Mesendoderm (in vitro differentiated cells): ENCODE measurements at regions not wholly inside any gene's neighbourhood (a gene's known extent, or its start where the extent isn't known, plus 50 kb on each side); places are given as distances from the start of the nearest gene placed in this dataset.
A peak's percentile ranks its signal among the peaks of the same experiment; 100 is the strongest.
"Not testable (repeated sequence)": the region's sequence is repeated elsewhere in the genome, so short reads cannot be mapped to it uniquely, and the experiment has no call there.

Experiments used
- DNase-seq: peaks from one replicate; pipeline ENCODE4 v3.0.0; 2013
- H2AK5ac ChIP-seq: 2 replicates; pipeline ENCODE4 v1.6.1; 2013; ENCODE audit warnings: low read length, inconsistent platforms
- H2BK120ac ChIP-seq: 2 replicates; pipeline ENCODE4 v1.6.1; 2013; ENCODE audit warnings: low read depth, mild to moderate bottlenecking, low read length, moderate library complexity, mixed read lengths
- H2BK15ac ChIP-seq: replicated peaks from 2 replicates; pipeline ENCODE4 v1.6.1; 2013; ENCODE audit warnings: low read depth, mild to moderate bottlenecking, moderate library complexity
- H2BK5ac ChIP-seq: 2 replicates; pipeline ENCODE4 v1.6.1; 2013; ENCODE audit warnings: low read length, inconsistent platforms
- H3K18ac ChIP-seq: 2 replicates; pipeline ENCODE4 v1.6.1; 2013; ENCODE audit warnings: mild to moderate bottlenecking, low read length, mixed read lengths
- H3K23ac ChIP-seq: one replicate; pipeline ENCODE4 v1.6.1; 2013; ENCODE audit warnings: low read length
- H3K27ac ChIP-seq: 2 replicates; pipeline ENCODE4 v1.5.1; 2013; ENCODE audit warnings: low read depth, mild to moderate bottlenecking, inconsistent platforms, low read length, moderate library complexity
- H3K27me3 ChIP-seq: 2 replicates; pipeline ENCODE4 v1.6.1; 2013; ENCODE audit warnings: low read length, control low read depth, mild to moderate bottlenecking, inconsistent platforms; ENCODE audit not compliant: insufficient read depth, poor library complexity
- H3K36me3 ChIP-seq: 2 replicates; pipeline ENCODE4 v1.6.1; 2013; ENCODE audit warnings: low read length, inconsistent platforms; ENCODE audit not compliant: control insufficient read depth, insufficient read depth
- H3K4ac ChIP-seq: one replicate; pipeline ENCODE4 v1.6.1; 2013; ENCODE audit warnings: low read depth, mild to moderate bottlenecking, low read length, moderate library complexity
- H3K4me1 ChIP-seq: 2 replicates; pipeline ENCODE4 v1.6.1; 2013; ENCODE audit warnings: low read depth, low read length, inconsistent platforms; ENCODE audit not compliant: control insufficient read depth
- H3K4me2 ChIP-seq: 2 replicates; pipeline ENCODE4 v1.6.1; 2013; ENCODE audit warnings: low read length
- H3K4me3 ChIP-seq: 2 replicates; pipeline ENCODE4 v1.5.1; 2013; ENCODE audit warnings: mild to moderate bottlenecking, low read length
- H3K56ac ChIP-seq: one replicate; pipeline ENCODE4 v1.6.1; 2013; ENCODE audit warnings: low read length
- H3K79me1 ChIP-seq: 2 replicates; pipeline ENCODE4 v1.6.1; 2013; ENCODE audit warnings: low read length, inconsistent platforms
- H3K79me2 ChIP-seq: 2 replicates; pipeline ENCODE4 v1.6.1; 2013; ENCODE audit warnings: mild to moderate bottlenecking, low read length; ENCODE audit not compliant: control insufficient read depth, insufficient read depth
- H3K9ac ChIP-seq: 2 replicates; pipeline ENCODE4 v1.6.1; 2013; ENCODE audit warnings: low read length, inconsistent platforms
- H4K5ac ChIP-seq: one replicate; pipeline ENCODE4 v1.6.1; 2013; ENCODE audit warnings: low read length
- H4K8ac ChIP-seq: one replicate; pipeline ENCODE4 v1.6.1; 2013; ENCODE audit warnings: low read depth, mild to moderate bottlenecking, control low read depth, low read length, moderate library complexity
- WGBS: extraction: QIAGEN DNeasy Blood & Tissue Kit; methylation state at CpG from one replicate; pipeline ENCODE4 v1.1.7; 2013; ENCODE audit warnings: low lambda C conversion rate, missing lambda C conversion rate; ENCODE audit not compliant: insufficient coverage; ENCODE audit errors: extremely low coverage; 5-methylcytosine and 5-hydroxymethylcytosine counted together

DNA sequence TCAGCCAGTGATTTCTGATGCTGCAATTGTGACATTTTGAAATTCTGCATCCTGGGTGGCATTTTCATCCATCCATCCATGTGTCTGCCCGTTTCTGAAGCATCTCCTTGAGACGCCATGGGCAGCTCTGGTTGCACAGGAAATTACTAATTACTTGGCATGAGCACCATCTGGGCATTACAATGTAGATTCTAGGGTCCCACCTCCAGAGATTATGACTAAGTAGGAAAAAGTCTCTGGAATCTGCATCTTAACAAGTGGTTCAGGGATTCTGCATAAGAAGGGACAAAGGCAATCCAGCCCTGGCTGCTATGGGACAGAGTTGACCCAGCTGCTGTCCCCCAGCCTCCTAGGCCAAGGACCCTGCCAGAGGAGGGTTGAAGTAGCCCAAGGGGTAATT lies 65.3 kb downstream of the CUZD1 start:
- no peak overlapping the region for H4K5ac ChIP-seq
- no peaks in the 10 kb centered on the region for H3K36me3 ChIP-seq
- H2AK5ac ChIP-seq = no peak overlapping the region
- H3K4me3 ChIP-seq = no peak overlapping the region
- WGBS = no CpG with 5 or more reads among the region's 2 CpGs
- H4K8ac ChIP-seq = no peak overlapping the region
- no peak overlapping the region for H2BK15ac ChIP-seq
- H3K9ac ChIP-seq = no peak overlapping the region
- no peak overlapping the region for H3K27ac ChIP-seq
- H2BK5ac ChIP-seq = no peak overlapping the region
- no peaks in the 10 kb centered on the region for H3K79me2 ChIP-seq
- H3K56ac ChIP-seq = no peak overlapping the region
- H2BK120ac ChIP-seq = no peak overlapping the region
- no peak overlapping the region for H3K18ac ChIP-seq
- no peak overlapping the region for H3K4ac ChIP-seq
- H3K4me1 ChIP-seq = no peaks in the 10 kb centered on the region
- no peak overlapping the region for H3K23ac ChIP-seq
- no peak overlapping the region for H3K4me2 ChIP-seq
- no peaks in the 10 kb centered on the region for H3K79me1 ChIP-seq
- H3K27me3 ChIP-seq = no peaks in the 10 kb centered on the region
- DNase-seq = peak; percentile 49

DNA sequence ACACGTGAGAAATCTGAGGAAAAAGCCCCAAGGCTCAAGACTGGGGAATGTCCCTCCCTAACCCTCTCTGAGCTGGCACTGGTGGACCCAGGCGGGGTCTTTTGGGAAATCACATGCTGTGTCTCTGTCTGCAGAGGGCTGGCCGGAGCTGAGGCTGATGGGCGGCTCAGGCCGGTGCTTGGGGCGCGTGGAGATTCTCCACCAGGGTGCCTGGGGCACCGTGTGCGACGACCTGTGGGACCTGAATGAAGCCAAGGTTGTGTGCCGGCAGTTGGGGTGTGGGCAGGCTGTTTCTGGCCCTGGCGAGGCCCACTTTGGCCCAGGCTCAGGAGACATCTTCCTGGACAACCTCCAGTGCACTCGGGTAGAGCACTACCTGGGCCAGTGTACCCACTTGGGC lies 65.7 kb downstream of the CUZD1 start:
- no peak overlapping the region for H3K4ac ChIP-seq
- no peak overlapping the region for H2AK5ac ChIP-seq
- H4K8ac ChIP-seq = no peak overlapping the region
- no peak overlapping the region for H3K4me2 ChIP-seq
- H3K79me2 ChIP-seq = no peaks in the 10 kb centered on the region
- DNase-seq = no peak
- no peak overlapping the region for H2BK15ac ChIP-seq
- WGBS = no CpG with 5 or more reads among the region's 13 CpGs
- H3K4me1 ChIP-seq = no peaks in the 10 kb centered on the region
- no peaks in the 10 kb centered on the region for H3K27me3 ChIP-seq
- H3K9ac ChIP-seq = no peak overlapping the region
- no peaks in the 10 kb centered on the region for H3K79me1 ChIP-seq
- H3K23ac ChIP-seq = no peak overlapping the region
- H3K18ac ChIP-seq = no peak overlapping the region
- H3K36me3 ChIP-seq = no peaks in the 10 kb centered on the region
- no peak overlapping the region for H4K5ac ChIP-seq
- H2BK120ac ChIP-seq = no peak overlapping the region
- no peak overlapping the region for H2BK5ac ChIP-seq
- no peak overlapping the region for H3K4me3 ChIP-seq
- no peak overlapping the region for H3K27ac ChIP-seq
- H3K56ac ChIP-seq = no peak overlapping the region

GRCh38 chr10:122777515-122778059 lies 68.1 kb downstream of the CUZD1 start:
- no peaks in the 10 kb centered on the region for H3K79me2 ChIP-seq
- WGBS = no CpG with 5 or more reads among the region's 14 CpGs
- H2AK5ac ChIP-seq = no peak overlapping the region

DNA sequence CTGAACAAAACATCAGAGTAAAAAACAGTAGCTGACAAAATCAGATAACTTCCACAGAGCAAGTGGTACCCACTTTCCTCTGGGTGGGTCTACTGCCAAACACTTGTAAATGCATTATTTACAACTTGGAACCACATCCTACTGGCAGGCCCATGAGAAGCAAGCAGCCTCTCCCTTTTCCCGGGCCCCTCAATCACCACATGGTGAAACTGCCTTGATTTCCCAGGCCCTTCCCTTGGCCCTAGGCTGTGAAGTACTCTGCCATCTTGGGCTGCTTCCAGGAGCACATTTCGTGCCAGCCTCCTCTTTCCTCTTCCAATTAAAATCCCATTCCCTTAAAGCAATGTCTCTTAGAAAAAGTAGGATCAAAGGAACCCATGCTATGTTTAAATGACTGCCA lies 71.4 kb downstream of the CUZD1 start:
- H2BK5ac ChIP-seq = no peak overlapping the region
- no peaks in the 10 kb centered on the region for H3K79me1 ChIP-seq
- no peak overlapping the region for H3K18ac ChIP-seq
- H2BK15ac ChIP-seq = no peak overlapping the region
- no peak overlapping the region for H2BK120ac ChIP-seq
- H2AK5ac ChIP-seq = no peak overlapping the region
- no peak overlapping the region for H3K4me2 ChIP-seq
- H3K56ac ChIP-seq = no peak overlapping the region
- H3K4me1 ChIP-seq = no peaks in the 10 kb centered on the region
- no peak overlapping the region for H3K27ac ChIP-seq
- H3K27me3 ChIP-seq = no peaks in the 10 kb centered on the region
- H4K8ac ChIP-seq = no peak overlapping the region
- WGBS = no CpG with 5 or more reads among the region's 2 CpGs
- no peaks in the 10 kb centered on the region for H3K36me3 ChIP-seq
- no peaks in the 10 kb centered on the region for H3K79me2 ChIP-seq
- H3K4me3 ChIP-seq = no peak overlapping the region
- H3K4ac ChIP-seq = no peak overlapping the region
- H3K9ac ChIP-seq = no peak overlapping the region
- no peak overlapping the region for H3K23ac ChIP-seq
- H4K5ac ChIP-seq = no peak overlapping the region
- no peak for DNase-seq

More at GRCh38 chr10:122777515-122778059, 68.1 kb downstream of the CUZD1 start:
- H2BK120ac ChIP-seq = no peak overlapping the region
- H3K4ac ChIP-seq = no peak overlapping the region
- H3K56ac ChIP-seq = no peak overlapping the region
- H4K5ac ChIP-seq = no peak overlapping the region
- no peaks in the 10 kb centered on the region for H3K36me3 ChIP-seq
- no peak for DNase-seq
- H3K4me3 ChIP-seq = no peak overlapping the region
- H3K18ac ChIP-seq = no peak overlapping the region
- H2BK15ac ChIP-seq = no peak overlapping the region
- H3K4me2 ChIP-seq = no peak overlapping the region
- H3K4me1 ChIP-seq = no peaks in the 10 kb centered on the region
- H3K27me3 ChIP-seq = no peaks in the 10 kb centered on the region
- H3K27ac ChIP-seq = no peak overlapping the region
- H3K9ac ChIP-seq = no peak overlapping the region
- H2BK5ac ChIP-seq = no peak overlapping the region
- H3K23ac ChIP-seq = no peak overlapping the region
- H4K8ac ChIP-seq = no peak overlapping the region
- no peaks in the 10 kb centered on the region for H3K79me1 ChIP-seq

- H2BK120ac ChIP-seq, H3K27me3 ChIP-seq, H2BK15ac ChIP-seq, H3K4me3 ChIP-seq, DNase-seq, H3K4me1 ChIP-seq, H3K23ac ChIP-seq, H3K18ac ChIP-seq, H2AK5ac ChIP-seq, H3K4me2 ChIP-seq, H3K79me2 ChIP-seq, H3K56ac ChIP-seq, H3K27ac ChIP-seq, H4K5ac ChIP-seq, H3K4ac ChIP-seq, H3K9ac ChIP-seq, H3K79me1 ChIP-seq, H3K36me3 ChIP-seq, H2BK5ac ChIP-seq, H4K8ac ChIP-seq: not testable (repeated sequence)
- no CpG with 5 or more reads among the region's 12 CpGs for WGBS
These were observed 71.8 kb upstream of the C10orf120 start for GRCh38 chr10:122771404-122771803.

DNA sequence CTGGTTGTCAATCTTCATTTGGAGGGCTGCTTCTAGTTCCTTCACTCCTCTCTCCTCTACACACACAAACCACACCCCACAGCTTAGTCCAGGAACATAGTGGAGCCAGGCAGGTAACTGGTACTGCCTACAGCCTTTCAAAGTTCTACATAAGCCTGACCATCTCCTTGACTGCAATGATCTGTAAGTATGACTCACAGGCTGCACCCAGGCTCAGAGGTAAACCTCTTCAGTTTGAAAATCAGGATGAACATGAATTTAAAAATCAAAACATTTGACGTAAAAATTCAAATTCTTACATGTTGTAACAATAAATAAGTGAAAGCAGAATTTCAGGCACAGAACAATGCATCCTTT lies 68.7 kb upstream of the C10orf120 start:
- Histone ChIP-seq H2BK15ac (no peak overlapping the region), H2AK5ac (no peak overlapping the region), H3K79me2 (no peaks in the 10 kb centered on the region), H3K23ac (no peak overlapping the region), H2BK120ac (no peak overlapping the region), H3K4me1 (no peaks in the 10 kb centered on the region), H3K18ac (no peak overlapping the region), H4K5ac (no peak overlapping the region), H3K27me3 (no peaks in the 10 kb centered on the region), H3K56ac (no peak overlapping the region), H3K27ac (no peak overlapping the region), H2BK5ac (no peak overlapping the region), H3K4ac (no peak overlapping the region), H3K4me3 (no peak overlapping the region), H3K9ac (no peak overlapping the region), H3K36me3 (no peaks in the 10 kb centered on the region), H4K8ac (no peak overlapping the region), H3K79me1 (no peaks in the 10 kb centered on the region), H3K4me2 (no peak overlapping the region)
- DNase-seq = no peak
- WGBS = no CpG with 5 or more reads among the region's 1 CpG
